ENCODE measurements at regions not wholly inside any gene's neighbourhood (a gene's known extent, or its start where the extent isn't known, plus 50 kb on each side); places are given as distances from the start of the nearest gene placed in this dataset.

DNA sequence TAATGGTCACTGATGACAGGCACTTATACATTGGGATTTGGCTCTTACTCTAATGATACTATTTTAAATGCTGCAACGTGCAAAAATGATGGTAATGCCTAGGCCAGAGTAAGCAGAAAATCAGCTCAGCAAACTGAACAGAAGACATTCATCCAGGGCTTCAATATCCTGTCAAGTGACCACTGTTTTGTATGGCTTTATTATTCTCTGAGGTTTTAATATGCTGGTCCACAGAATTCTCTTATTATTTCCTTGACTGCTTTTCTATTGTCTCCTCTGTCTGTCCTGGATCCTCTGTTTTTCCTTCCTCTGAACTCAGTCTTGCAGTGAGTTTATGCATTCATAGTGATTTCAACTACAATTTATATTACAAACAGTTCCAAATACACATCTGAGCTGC lies 90.8 kb upstream of the PMFBP1 start:
- Histone ChIP-seq H3K9ac (ENCODE audit: insufficient read depth in 1 of 2, low read depth in 2 of 2, low read length in 2 of 2) (no peak overlapping the region), H3K27me3 (ENCODE audit: control insufficient read depth in 2 of 2, insufficient read depth in 2 of 2, low read length in 2 of 2) (peaks cover 0 to 5% of the 10 kb centered on the region in 2 experiments; a peak in 1 of 5 replicates), H3K36me3 (ENCODE audit: control insufficient read depth, insufficient read depth, low read length) (no peaks in the 10 kb centered on the region), H3K4me1 (replicated peaks in 1 of 2; ENCODE audit: control insufficient read depth in 2 of 2, insufficient read depth in 2 of 2, low read length in 2 of 2) (no peaks in the 10 kb centered on the region), H4K20me1 (replicated peaks; ENCODE audit: control insufficient read depth, insufficient read depth, low read length) (no peaks in the 10 kb centered on the region), H3K9me1 (ENCODE audit: control insufficient read depth, insufficient read depth, low read length) (no peaks in the 10 kb centered on the region), H3K27ac (ENCODE audit: extremely low read depth, low read depth, low read length) (no peak overlapping the region), H3K4me3 (no peak overlapping the region), H3K79me2 (ENCODE audit: control insufficient read depth, insufficient read depth, low read length) (no peaks in the 10 kb centered on the region), H2AFZ (ENCODE audit: low read depth, low read length) (no peak overlapping the region), H3K4me2 (ENCODE audit: insufficient read depth, low read length) (no peak overlapping the region), H3K9me3 (replicated peaks; ENCODE audit: control insufficient read depth, insufficient read depth, low read depth, low read length) (no peaks in the 10 kb centered on the region)
- intact Hi-C loops (cut with micrococcal nuclease): no loop called here
- no TSS peak for BruUV-seq (replicated peaks)
- ChIA-PET CTCF (ENCODE audit: low intra/inter-chr PET ratio) (no interaction called here), POLR2A (no interaction called here)
- in situ Hi-C loops (cut with MboI): no loop called here
- 0% methylated on average over 1 of the region's 1 CpG for WGBS (ENCODE audit: insufficient coverage, low coverage, missing lambda C conversion rate)
- no peak for TF ChIP-seq KAT2B (IDR thresholded peaks at IDR 0.05; ENCODE audit: low read depth, low read length)
- no peak for FAIRE-seq
- ATAC-seq: no peak
- no peak for DNase-seq (ENCODE audit: extremely low read depth in 1 of 4, low spot score in 3 of 4)

GRCh38 chr16:72261127-72261526 lies 89.2 kb upstream of the PMFBP1 start:
- no peak overlapping the region for H3K9ac ChIP-seq (ENCODE audit: insufficient read depth in 1 of 2, low read depth in 2 of 2, low read length in 2 of 2)
- no peaks in the 10 kb centered on the region for H4K20me1 ChIP-seq (replicated peaks; ENCODE audit: control insufficient read depth, insufficient read depth, low read length)
- H3K4me2 ChIP-seq (ENCODE audit: insufficient read depth, low read length): no peak overlapping the region
- no peaks in the 10 kb centered on the region for H3K4me1 ChIP-seq (replicated peaks in 1 of 2; ENCODE audit: control insufficient read depth in 2 of 2, insufficient read depth in 2 of 2, low read length in 2 of 2)
- TF ChIP-seq, protein P1, sequence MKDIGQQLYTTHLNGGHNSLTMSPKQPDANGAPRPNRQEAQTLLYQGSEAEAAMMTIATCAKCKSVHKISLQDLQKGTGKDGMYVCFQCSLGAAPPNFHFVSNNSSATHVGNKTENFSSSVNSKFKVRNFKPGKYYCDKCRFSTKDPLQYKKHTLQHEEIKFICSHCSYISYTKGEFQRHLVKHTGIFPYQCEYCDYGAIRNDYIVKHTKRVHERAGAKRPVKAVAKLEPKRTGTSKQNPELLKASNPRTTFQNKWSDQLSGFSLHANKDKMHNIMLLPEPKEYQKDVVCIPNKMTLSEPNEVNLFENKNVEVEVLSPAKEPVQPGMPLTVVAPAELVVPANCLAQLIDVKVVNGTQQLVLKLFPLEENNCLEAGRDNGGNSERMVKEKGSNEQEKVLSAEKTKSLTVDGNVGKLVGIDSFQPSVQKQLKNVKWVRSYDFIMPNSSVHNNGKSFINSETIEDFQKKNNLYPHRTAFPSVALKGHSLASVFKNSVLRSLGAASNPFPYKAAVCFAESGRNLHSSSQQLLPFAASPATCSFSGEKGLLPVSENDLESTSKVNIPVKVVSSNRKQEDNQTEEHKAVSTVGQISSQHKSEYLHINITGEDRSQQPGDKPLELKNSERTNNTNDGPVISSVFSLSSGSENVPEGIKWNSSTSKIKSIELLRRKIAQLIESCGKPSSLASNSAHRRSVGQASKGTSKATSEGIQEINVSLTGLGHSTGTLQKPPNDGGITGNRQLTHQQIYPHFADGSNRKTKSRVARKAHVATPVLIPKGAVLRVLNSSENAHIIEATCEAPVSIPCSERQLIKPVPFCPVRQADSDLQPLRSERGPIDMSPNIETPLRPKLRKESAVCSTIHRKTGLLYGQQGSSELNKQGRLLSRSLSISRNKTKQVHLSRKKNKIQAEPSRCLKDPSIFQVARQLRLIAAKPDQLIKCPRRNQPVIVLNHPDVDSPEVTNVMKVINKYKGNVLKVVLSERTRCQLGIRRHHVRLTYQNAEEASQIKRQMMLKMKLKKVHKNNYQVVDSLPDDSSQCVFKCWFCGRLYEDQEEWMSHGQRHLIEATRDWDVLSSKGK (CRISPR knock-in tag; IDR thresholded peaks at IDR 0.05): no peak
- TF ChIP-seq, protein P2, sequence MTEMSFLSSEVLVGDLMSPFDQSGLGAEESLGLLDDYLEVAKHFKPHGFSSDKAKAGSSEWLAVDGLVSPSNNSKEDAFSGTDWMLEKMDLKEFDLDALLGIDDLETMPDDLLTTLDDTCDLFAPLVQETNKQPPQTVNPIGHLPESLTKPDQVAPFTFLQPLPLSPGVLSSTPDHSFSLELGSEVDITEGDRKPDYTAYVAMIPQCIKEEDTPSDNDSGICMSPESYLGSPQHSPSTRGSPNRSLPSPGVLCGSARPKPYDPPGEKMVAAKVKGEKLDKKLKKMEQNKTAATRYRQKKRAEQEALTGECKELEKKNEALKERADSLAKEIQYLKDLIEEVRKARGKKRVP (CRISPR knock-in tag; IDR thresholded peaks at IDR 0.05): no peak
- TF ChIP-seq TAL1 (IDR thresholded peaks at IDR 0.05) (no peak), ZNF134 (CRISPR knock-in tag; conservative IDR thresholded peaks at IDR 0.05) (no peak), NFE2 (IDR thresholded peaks at IDR 0.05; ENCODE audit: low read depth) (no peak), MYNN (IDR thresholded peaks at IDR 0.05) (no peak), MYNN (CRISPR knock-in tag; IDR thresholded peaks at IDR 0.05) (no peak)
- in situ Hi-C loops (cut with MboI) (no loop called here), intact Hi-C loops (cut with micrococcal nuclease) (no loop called here)
- BruUV-seq (replicated peaks): no TSS peak
- H3K4me3 ChIP-seq: no peak overlapping the region
- FAIRE-seq: no peak
- H3K9me1 ChIP-seq (ENCODE audit: control insufficient read depth, insufficient read depth, low read length): no peaks in the 10 kb centered on the region
- ATAC-seq: no peak
- H2AFZ ChIP-seq (ENCODE audit: low read depth, low read length): no peak overlapping the region
- WGBS (ENCODE audit: insufficient coverage, low coverage, missing lambda C conversion rate): 6% methylated on average over 1 of the region's 1 CpG
- no peak for DNase-seq (ENCODE audit: extremely low read depth in 1 of 4, low spot score in 3 of 4)
- peaks cover 0 to 9% of the 10 kb centered on the region in 2 experiments; a peak in 1 of 5 replicates for H3K27me3 ChIP-seq (ENCODE audit: control insufficient read depth in 2 of 2, insufficient read depth in 2 of 2, low read length in 2 of 2)
- ChIA-PET CTCF (ENCODE audit: low intra/inter-chr PET ratio) (no interaction called here), POLR2A (interaction anchor here (0.9 kb wide), 1 partner anchor 23 kb away, joined by 3 read pairs; no protein-coding TSS in a partner anchor)
- H3K9me3 ChIP-seq (replicated peaks; ENCODE audit: control insufficient read depth, insufficient read depth, low read depth, low read length): no peaks in the 10 kb centered on the region
- H3K36me3 ChIP-seq (ENCODE audit: control insufficient read depth, insufficient read depth, low read length): no peaks in the 10 kb centered on the region
- no peak overlapping the region for H3K27ac ChIP-seq (ENCODE audit: extremely low read depth, low read depth, low read length)
- H3K79me2 ChIP-seq (ENCODE audit: control insufficient read depth, insufficient read depth, low read length): no peaks in the 10 kb centered on the region

Data from K562 (cell line).